ENCODE measurements at regions not wholly inside any gene's neighbourhood (a gene's known extent, or its start where the extent isn't known, plus 50 kb on each side); places are given as distances from the start of the nearest gene placed in this dataset.
"Not testable (repeated sequence)": the region's sequence is repeated elsewhere in the genome, so short reads cannot be mapped to it uniquely, and the experiment has no call there.

DNA sequence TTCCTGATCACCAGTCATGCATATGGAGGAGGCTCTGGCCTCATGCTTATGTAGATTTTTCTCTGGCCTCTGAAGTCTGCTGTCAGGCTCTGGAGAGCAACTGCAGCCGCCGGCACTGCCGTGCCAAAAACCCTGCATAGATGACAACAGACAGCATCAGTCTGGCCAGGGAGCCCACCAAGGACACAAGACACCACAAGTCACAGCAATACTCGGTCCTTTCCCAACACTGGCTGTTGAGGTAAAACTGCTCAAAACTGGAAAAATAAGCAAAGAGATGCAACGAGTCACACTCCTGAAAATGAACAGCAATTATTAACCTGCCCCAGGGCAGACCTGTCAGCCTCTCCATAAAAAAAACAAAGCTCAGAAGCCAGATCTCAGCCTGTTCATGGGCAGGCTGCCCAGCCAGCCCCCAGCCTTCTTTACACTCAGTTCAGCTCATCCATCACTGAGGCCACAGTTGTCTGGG lies 186.0 kb upstream of the RAB6C start:
- peak in 3 of 4 donors; percentile 24 to 57 (median 31) for DNase-seq (ENCODE audit: low read depth in 4 of 4, low spot score in 3 of 4)

DNA sequence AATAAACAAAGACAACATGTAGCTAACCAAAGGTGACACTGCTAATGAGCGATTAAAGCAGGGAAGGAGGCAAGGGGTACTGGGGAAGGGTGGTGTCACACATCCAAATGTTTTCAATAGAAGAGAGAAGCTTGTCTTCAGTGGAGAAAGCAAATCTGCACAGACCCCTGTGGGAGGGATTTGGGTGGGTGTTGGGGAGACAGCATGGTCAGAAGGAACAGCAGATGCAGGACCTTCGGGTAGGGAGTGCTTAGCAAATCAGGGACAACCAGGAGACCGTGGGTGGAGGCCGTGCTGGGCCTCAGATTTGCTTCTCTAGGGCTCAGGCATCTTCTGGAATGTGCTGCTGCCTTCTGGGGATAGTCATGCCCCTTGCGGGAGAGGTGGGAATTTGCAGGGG lies 185.3 kb upstream of the RAB6C start:
- DNase-seq (ENCODE audit: low read depth in 4 of 4, low spot score in 3 of 4) = no peak

DNA sequence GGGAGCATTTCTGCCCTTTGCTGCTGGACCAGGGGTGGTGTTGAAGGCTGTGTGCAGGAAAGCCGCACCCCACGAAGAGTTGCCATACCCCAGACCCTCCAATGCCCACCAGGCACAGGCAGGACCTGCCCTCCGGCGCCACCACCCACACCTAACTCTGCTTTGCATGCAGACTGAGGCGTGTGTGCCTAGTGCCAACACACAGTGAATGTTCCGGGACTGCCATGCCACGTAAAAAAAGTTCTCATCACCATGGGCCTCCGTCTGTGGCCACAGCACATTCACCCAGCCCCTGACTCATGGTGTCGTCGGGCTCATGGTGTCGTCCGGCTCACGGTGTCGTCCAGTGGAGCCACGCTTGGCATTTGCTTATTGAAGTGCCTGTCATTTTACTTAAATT lies 184.9 kb upstream of the RAB6C start:
- no peak for DNase-seq (ENCODE audit: low read depth in 4 of 4, low spot score in 3 of 4)

DNA sequence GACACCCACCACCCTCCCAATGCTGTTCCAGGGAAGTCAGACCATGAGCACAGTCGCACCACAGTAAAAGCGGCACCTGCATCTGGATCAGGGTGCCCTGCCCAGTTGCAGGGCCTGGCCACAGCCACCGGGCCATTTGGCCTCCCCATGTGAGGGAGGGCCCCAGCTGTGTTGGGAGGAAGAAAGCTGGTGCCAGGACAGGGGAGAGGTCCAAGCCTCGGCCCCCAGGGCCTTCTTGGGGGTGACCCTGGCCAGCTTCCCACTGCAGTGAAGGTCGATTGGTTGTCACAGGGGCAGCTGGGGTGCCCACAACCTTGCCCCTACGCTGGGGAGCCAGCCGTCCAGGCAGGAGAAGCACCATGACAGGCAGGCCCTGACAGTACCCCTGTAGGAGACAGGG lies 183.2 kb upstream of the RAB6C start:
- no peak for DNase-seq (ENCODE audit: low read depth in 4 of 4, low spot score in 3 of 4)

DNA sequence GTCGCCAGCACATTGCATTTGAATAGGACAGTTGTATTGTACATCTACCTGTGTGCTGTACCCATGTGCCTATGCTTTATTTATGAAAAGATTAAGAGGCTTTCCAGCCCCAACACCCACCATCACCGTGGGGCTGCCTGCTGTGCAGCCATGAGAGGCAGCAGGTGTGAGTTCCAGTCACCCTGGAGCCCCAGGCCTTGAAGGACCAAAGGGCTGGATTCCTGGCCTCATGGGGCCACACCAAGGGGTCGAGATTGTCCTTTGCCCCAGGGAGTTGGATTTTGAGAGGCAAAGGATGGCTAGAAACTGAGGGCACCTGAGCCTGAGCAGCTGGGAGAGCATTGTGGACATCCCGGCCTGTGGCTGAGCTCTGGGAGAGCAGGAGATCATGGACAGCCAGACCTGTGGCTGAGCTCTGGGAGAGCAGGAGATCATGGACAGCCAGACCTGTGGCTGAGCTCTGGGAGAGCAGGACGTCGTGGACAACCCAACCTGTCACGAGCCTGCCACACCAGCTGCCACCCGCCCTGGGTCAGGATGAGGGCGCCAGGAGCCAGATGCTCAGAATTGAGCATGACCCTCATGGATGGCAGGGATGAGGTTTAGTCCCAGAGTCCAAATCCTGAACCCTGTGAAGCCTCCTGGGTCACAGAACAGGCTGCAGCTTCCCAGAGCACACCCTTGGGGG lies 182.5 kb upstream of the RAB6C start:
- no peak for DNase-seq (ENCODE audit: low read depth in 4 of 4, low spot score in 3 of 4)

DNA sequence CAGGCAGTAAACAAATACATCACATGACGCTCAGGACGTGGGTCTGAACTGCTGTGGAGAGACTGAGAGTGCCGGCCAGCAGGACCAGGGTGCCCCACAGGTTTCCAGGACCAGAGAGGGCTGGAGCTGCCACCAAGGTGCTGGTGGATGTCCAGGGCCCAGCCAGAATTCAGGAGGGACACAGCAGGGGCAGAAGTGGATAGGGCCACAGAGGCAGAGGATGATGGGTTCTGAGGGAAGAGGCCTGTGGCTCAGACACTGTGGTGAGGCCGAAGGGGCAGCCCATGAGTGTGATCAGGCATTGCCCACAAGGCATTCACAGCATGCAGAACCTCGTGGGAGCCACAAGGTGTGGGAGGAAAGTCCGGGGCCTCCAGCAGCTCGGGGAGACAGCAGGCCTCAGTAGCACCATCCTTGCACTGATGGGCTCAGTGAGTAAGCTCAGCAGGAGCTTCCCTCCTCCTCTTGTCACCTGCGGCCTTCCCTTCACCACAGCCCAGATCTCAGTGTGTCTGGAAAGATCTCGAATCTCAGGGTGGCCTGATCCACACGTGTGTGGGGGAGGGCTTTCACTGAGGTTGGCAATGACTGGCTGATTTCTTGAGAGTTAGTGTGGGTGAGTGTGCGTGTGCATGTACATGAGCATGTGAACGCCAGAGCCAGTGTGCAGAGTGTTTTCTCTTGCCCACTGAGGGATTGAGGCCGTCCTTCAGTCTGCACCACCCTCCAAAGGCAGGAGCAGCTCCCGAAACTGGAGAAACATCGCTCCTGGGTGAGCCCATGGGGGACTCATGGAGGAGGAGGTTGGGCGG lies 181.8 kb upstream of the RAB6C start:
- DNase-seq (ENCODE audit: low read depth in 4 of 4, low spot score in 3 of 4) = no peak

DNA sequence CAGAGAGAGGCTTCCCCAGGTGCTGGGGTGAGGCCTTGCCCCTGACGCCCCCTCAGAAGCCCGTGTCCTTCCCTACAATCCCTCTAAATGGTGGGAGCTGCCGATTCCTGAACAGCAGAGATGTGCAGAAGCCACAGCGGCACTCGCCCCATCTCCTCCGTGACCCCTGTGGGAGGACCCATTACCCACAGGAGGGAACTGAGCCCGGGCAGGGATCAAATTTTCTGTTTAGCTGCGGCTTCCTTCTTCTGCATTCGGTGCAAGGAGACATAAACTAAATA lies 181.2 kb upstream of the RAB6C start:
- no peak for DNase-seq (ENCODE audit: low read depth in 4 of 4, low spot score in 3 of 4)

DNA sequence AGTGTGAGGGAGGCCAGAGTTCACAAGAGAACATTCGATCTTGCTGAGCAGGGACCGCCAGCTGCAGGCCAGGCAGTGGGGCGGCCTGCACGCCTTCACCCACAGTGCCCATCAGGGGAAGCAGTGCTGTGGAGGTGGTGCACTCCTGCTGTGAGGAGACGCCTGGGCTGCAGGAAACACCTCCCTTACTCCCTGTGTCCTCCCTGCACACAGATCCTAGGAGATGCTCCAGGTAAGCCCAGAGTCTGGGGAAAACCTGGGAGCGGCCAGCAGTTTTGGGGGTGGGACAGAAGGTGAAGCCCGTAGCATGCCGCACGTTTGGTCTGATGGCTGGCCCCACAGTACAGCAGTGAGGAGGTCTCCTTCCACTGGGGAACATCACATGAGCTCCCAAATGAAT lies 180.8 kb upstream of the RAB6C start:
- no peak for DNase-seq (ENCODE audit: low read depth in 4 of 4, low spot score in 3 of 4)

DNA sequence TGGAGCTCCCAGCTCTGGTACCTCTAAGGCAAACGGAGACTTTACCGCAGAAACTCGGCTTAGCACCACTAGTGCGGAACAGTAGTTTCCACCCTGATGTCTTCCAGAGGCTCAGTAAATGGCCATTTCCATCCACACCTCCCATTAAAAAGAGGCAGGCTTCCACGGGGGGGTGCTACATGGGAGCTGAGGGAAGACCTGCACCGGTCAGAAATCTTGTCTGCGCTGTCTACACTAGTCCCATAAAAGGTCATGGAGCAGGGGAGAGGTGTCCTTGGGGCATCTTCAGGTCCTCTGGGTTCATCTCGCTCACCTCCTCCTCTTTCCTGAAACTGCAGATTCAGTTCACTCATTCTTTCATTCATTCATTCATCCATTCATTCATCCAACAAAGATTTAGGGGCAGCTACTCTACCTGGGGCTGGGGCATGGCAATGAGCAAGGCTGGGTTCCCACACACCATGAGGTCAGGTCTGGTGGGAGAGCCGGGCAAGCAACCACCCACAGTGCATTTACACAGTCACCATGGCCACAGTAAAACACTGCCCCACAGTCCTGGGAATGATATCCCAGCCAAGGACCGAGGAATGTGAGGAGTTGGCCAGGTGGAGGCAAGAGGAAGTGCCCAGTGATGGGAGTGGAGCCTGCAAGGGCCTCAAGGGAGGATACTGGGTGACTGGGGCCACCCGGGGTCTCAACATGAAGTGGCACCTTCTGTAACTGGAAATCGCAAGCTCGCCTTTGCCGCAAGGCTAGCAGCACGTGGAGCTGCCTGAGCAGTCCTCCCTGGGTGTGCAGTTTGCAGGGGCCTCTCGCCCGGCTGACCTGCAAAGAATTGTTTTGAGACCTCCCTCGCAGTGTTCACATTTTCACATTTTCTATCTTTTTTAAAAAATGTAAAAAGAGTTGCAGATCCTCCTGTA lies 180.2 kb upstream of the RAB6C start:
- no peak for DNase-seq (ENCODE audit: low read depth in 4 of 4, low spot score in 3 of 4)

DNA sequence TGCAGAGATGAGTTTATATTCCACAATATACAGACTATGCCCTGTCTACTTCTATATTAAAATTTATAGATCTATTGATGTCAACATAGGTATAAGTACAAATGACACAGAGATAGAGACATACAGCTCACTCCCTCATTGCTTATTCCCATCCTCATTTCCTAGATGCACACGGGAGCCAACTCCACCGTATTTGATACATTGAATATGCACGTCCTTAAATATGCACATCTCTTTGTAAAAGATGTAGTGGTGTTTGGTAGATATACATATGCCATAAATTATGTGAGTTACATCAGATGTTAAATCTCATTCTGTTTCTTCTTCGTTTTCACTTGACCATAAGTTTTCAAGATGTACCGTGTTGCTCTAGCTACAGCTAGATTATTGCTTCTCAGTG lies 179.2 kb upstream of the RAB6C start:
- DNase-seq (ENCODE audit: low read depth in 4 of 4, low spot score in 3 of 4) = no peak

DNA sequence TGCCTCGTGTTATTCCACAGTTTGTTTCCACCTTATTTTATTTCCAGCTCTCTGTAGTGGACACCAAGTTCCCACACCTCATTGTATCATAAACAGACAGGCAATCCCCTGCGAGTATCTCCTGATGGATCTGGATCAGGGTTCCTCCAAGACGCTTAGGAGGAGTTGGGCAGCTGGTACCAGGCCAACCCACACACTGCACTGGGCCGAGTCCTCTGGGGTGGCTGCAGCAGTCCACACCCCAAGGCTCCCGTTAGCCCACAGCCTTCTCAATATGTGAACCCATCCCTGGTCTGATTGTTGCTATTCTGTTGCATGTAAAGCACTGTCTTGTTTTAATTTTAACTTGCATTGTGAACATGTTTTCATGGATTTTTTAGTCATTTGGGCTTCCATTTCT lies 178.8 kb upstream of the RAB6C start:
- no peak for DNase-seq (ENCODE audit: low read depth in 4 of 4, low spot score in 3 of 4)

DNA sequence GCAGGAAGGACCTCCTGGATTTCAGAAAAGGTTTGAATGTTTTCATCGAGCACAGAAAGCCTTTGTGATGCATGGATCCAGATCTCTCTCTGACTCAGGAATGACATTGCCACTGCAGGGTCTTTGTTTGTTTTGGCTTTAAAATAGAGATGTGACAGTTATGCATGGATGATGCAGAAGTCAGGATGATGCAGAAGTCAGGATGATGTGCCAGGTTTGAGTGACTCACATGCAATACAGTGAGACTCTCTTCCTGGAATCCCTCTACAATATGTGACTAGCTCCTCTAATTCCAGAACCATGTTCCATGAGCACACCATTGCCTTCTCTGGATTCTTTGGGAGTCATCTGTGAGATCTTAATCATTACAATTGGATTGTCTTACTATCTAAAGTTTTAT lies 177.9 kb upstream of the RAB6C start:
- no peak for DNase-seq (ENCODE audit: low read depth in 4 of 4, low spot score in 3 of 4)

DNA sequence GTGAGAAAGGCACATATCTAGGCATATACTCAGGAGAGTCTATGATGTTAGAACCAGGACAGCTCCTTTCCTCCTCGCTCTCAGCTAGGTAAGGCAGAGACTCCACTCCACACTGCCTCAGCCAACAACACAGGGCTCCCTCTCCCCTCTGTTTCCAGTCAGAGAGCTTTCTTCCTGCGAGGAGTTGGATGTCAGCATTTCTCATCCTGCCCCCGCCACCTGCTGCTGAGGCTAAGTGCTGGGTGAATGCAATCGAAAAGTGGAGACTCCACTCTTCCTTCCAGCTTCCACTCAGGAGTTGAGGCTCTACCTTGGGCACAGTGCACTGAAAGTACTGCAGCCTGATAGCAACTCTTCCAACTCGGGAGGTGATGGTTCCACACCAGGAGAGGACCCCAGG lies 177.2 kb upstream of the RAB6C start:
- DNase-seq (ENCODE audit: low read depth in 4 of 4, low spot score in 3 of 4) = no peak

DNA sequence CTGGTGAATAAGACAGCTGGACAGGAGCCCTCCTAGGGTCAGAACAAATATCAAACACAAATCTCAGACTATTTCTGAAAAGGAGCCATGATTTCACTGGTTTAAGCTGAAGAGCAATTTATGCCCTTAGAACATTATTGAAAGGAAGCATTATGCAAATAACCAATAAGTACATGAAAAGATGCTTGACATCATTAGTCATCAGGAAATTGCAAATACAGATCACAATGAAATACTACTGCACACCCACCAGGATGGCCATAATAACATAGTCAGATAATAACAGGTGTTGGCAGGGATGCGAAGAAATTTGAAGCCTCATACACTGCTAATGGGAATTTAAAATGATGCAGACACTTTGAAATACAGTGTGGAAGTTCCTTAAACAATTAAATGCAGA lies 176.4 kb upstream of the RAB6C start:
- no peak for DNase-seq (ENCODE audit: low read depth in 4 of 4, low spot score in 3 of 4)

DNA sequence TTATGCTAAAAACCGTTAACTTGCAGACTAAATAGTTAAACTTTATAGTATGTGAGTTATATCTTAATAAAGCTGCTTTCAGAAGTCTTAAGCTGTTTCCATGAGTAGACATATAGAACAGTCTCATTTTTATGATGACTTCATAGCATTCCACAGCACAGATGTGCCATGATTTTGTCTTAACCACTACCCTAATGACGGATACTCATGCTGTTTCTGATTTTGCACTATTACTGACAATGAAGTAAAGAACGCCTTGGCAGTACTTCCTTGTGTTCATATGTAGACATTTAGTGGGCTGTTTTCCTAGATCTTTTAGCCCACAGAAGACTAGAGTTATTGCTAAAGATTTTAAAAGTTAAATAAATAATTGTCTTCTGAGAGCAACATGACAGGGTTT lies 175.6 kb upstream of the RAB6C start:
- no peak for DNase-seq (ENCODE audit: low read depth in 4 of 4, low spot score in 3 of 4)

DNA sequence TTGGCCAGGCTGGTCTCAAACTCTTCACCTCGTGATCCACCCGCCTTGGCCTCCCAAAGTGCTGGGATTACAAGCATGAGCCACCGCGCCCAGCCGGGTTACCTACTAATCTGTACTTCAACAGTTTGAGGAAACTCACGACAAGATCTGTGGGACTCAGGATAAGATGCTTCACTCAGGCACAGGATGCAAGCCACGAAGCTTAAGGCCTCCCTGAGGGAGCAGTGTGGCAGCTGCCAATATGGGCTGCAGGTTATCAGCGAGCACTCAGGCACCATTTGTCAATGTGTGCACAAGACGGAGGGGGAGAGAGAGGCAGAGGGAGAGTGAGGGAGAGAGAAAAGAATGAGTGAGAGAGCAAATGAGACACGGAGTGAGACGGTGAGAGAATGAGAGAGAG lies 173.6 kb upstream of the RAB6C start:
- no peak for DNase-seq (ENCODE audit: low read depth in 4 of 4, low spot score in 3 of 4)

DNA sequence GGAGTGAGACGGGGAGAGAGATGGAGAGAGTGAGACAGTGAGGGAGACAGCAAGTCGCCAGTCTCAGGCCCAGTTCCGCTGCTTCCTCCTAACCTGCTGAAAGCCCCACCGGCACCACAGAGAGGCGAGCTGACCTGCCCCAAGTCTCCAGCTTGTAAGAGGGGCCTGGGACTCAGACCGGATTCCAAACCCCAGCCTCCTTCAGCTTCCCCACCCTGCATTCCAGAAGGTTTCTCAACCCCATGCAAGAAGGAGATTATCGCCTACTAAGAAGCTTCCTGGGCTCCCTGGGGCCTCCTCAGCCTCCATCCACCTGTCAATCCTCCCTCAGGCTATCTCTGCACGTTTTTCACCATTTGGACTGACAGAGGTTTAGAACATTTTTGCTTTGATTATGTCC lies 173.1 kb upstream of the RAB6C start:
- no peak for DNase-seq (ENCODE audit: low read depth in 4 of 4, low spot score in 3 of 4)

DNA sequence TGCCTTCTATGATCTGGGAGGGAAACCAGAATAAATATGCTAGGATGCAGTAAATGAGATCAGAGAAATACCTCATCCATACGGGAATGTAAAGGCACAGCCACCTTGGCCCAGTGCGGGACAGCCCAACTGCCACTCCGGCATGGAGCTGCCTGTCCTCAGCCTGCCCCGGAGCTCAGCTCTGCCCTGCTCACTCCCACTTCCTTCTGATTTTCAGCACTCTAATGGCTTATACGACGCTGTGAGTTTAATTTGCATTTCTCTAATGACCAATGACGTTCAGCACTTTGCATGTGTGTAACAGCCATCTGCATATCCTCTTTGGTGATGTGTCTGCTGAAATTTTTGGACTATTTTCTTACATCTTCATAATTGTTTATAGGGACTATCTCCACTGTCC lies 172.5 kb upstream of the RAB6C start:
- no peak for DNase-seq (ENCODE audit: low read depth in 4 of 4, low spot score in 3 of 4)

DNA sequence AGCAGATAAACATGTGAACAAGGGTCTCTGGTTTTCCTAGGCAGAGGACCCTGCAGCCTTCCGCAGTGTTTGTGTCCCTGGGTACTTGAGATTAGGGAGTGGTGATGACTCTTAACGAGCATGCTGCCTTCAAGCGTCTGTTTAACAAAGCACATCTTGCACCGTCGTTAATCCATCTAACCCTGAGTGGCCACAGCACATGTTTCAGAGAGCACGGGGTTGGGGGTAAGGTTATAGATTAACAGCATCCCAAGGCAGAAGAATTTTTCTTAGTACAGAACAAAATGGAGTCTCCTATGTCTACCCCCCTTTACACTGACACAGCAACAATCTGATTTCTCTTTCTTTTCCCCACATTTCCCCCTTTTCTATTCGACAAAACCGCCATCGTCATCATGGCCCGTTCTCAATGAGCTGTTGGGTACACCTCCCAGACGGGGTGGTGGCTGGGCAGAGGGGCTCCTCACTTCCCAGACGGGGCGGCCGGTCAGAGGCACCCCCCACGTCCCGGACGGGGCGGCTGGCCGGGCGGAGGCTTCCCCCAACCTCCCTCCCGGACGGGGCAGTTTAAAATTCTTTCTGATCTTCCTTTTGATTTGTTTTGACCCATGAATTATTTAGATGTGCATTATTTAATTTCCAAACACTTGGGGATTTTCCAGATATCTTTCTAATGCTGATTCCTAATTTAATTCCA lies 171.7 kb upstream of the RAB6C start:
- not testable (repeated sequence) for DNase-seq (ENCODE audit: low read depth in 4 of 4, low spot score in 3 of 4)

DNA sequence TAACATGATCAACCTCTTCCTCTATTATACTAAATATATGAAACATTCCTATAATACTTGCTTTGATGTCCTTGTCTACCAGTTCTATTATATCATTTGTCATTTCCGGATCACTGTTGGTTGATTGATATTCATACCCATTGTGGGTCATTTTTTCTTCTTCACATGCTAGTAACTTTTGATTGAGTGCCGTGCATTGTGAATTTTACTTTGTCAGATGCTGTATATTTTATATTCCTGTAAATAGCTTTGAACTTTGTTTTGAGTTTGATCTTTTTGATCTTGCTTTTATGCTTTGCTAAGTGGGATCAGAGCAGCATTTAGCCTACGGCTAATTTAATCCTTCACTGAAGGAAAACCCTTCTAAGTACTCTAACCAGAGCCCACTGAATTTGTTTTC lies 168.9 kb upstream of the RAB6C start:
- no peak for DNase-seq (ENCODE audit: low read depth in 4 of 4, low spot score in 3 of 4)

DNA sequence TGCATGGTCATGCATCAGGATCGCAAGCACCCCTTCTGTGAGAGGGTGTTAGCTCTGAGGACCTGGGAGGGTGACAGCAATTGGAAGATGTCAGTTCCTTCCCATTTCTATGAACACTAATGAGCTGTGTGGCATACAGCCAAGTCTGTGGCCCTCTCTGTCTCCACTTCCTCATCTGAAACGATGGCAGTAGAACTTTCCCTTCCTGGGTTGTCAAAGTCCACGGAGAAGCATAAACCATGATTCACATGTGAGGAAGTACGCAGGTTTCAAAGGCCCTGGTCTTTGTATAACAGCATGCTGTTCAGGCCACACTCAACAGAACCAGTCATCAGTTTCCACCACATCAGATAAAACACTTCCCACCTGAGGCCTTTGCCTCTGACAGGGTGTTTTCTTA lies 167.4 kb upstream of the RAB6C start:
- DNase-seq (ENCODE audit: low read depth in 4 of 4, low spot score in 3 of 4) = peak in 1 of 4 donors; percentile 16
